ENCODE measurements at regions not wholly inside any gene's neighbourhood (a gene's known extent, or its start where the extent isn't known, plus 50 kb on each side); places are given as distances from the start of the nearest gene placed in this dataset.

DNA sequence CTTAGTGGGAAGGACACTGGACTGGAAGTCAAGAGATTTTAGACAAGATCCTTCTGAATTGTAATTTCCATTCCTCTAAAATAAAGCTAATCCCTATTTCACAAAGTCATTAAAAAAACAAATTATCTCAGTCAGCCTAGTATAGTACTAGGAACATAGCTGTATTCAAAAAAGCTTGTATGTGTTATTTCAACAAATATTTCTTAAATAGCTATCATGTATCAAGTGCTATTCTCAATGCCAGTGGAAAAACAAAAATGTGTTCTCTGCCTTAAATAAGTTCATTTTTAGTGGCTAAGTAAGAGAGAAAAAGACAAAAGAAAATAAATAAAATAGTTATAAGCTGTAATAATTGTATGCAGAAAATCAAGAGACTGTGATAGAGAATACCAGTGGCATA, 541.8 kb upstream of the CDH2 start:
- no peak for DNase-seq (ENCODE audit: extremely low spot score, unreplicated experiment)
- TF ChIP-seq, protein P1, sequence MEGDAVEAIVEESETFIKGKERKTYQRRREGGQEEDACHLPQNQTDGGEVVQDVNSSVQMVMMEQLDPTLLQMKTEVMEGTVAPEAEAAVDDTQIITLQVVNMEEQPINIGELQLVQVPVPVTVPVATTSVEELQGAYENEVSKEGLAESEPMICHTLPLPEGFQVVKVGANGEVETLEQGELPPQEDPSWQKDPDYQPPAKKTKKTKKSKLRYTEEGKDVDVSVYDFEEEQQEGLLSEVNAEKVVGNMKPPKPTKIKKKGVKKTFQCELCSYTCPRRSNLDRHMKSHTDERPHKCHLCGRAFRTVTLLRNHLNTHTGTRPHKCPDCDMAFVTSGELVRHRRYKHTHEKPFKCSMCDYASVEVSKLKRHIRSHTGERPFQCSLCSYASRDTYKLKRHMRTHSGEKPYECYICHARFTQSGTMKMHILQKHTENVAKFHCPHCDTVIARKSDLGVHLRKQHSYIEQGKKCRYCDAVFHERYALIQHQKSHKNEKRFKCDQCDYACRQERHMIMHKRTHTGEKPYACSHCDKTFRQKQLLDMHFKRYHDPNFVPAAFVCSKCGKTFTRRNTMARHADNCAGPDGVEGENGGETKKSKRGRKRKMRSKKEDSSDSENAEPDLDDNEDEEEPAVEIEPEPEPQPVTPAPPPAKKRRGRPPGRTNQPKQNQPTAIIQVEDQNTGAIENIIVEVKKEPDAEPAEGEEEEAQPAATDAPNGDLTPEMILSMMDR (conservative IDR thresholded peaks at IDR 0.05) = no peak
- H3K4me1 Mint-ChIP-seq (ENCODE audit: unreplicated experiment) = no peaks in the 10 kb centered on the region
- peaks cover 12% of the 10 kb centered on the region for H3K9me3 Mint-ChIP-seq
- no peak overlapping the region for H3K27ac Mint-ChIP-seq
- H3K4me3 Mint-ChIP-seq = no peak overlapping the region
- H3K36me3 Mint-ChIP-seq = no peaks in the 10 kb centered on the region
- H3K27me3 Mint-ChIP-seq = no peaks in the 10 kb centered on the region

DNA sequence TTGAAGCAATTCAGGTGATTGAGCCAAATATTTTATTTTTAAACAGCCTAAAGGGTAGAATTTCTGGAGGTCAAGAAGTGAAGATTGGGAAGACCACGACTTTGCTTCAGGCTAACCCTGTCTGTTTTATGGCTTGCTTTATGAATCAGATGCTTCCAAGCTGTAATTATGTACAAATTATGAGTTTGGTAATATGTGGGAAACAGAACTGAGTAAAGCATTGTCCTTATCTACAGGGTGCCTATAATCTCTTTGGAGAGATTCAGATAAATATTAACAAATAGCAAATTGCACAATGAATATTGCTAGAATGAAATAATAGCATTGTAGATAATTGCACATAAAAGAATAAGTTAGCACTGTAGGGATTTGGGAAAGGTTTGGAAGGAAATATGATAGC, 539.4 kb upstream of the CDH2 start:
- Mint-ChIP-seq H3K9me3 (peaks cover 9% of the 10 kb centered on the region), H3K4me3 (no peak overlapping the region), H3K36me3 (no peaks in the 10 kb centered on the region), H3K27ac (no peak overlapping the region), H3K4me1 (ENCODE audit: unreplicated experiment) (no peaks in the 10 kb centered on the region), H3K27me3 (no peaks in the 10 kb centered on the region)
- no peak for DNase-seq (ENCODE audit: extremely low spot score, unreplicated experiment)
- TF ChIP-seq, protein P1 (conservative IDR thresholded peaks at IDR 0.05) = no peak

DNA sequence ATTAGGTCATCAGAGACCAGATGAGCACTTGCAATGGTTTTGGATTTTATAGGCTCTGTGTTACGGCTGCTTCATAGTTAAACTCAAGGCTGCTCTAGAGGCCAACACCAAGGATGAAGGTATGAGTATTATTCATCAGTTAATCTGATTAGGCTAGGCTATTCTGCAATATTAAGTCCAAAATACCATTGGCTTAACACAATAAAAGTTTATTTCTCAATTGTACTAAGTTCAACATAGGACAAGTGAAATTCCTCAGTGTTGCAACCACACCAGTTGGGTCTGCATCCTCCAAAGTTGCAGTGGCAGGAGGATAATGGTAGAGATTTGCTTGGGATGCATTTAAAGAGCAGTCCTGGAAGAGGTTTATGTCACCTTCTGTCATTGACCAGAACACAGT, 538.3 kb upstream of the CDH2 start:
- Mint-ChIP-seq H3K4me1 (ENCODE audit: unreplicated experiment) (no peaks in the 10 kb centered on the region), H3K9me3 (peaks cover 6% of the 10 kb centered on the region), H3K36me3 (no peaks in the 10 kb centered on the region), H3K27ac (no peak overlapping the region), H3K27me3 (no peaks in the 10 kb centered on the region), H3K4me3 (no peak overlapping the region)
- TF ChIP-seq, protein P1 (conservative IDR thresholded peaks at IDR 0.05) = no peak
- no peak for DNase-seq (ENCODE audit: extremely low spot score, unreplicated experiment)

DNA sequence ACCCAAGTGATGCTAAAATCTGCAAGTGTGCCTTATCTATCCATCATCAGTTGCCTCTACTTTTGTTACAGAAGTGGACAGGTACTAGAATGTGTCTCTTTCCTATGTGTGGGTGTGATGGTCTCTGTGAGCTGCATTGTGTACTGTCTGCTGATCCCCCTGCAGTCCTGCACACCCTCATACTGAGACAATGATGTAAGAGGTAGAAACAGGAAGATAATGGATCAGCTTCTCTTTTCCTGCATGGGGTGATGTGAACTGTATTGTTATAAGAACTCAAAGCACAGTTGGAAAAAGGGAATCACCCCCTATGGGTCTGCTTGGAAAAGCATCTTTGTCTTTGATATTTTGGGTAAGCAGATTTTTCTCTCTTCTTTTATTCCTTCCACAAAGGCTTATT, 537.6 kb upstream of the CDH2 start:
- no peaks in the 10 kb centered on the region for H3K27me3 Mint-ChIP-seq
- DNase-seq (ENCODE audit: extremely low spot score, unreplicated experiment) = no peak
- no peaks in the 10 kb centered on the region for H3K36me3 Mint-ChIP-seq
- peaks cover 6% of the 10 kb centered on the region for H3K9me3 Mint-ChIP-seq
- TF ChIP-seq, protein P1 (conservative IDR thresholded peaks at IDR 0.05) = no peak
- no peaks in the 10 kb centered on the region for H3K4me1 Mint-ChIP-seq (ENCODE audit: unreplicated experiment)
- H3K4me3 Mint-ChIP-seq = no peak overlapping the region
- no peak overlapping the region for H3K27ac Mint-ChIP-seq

DNA sequence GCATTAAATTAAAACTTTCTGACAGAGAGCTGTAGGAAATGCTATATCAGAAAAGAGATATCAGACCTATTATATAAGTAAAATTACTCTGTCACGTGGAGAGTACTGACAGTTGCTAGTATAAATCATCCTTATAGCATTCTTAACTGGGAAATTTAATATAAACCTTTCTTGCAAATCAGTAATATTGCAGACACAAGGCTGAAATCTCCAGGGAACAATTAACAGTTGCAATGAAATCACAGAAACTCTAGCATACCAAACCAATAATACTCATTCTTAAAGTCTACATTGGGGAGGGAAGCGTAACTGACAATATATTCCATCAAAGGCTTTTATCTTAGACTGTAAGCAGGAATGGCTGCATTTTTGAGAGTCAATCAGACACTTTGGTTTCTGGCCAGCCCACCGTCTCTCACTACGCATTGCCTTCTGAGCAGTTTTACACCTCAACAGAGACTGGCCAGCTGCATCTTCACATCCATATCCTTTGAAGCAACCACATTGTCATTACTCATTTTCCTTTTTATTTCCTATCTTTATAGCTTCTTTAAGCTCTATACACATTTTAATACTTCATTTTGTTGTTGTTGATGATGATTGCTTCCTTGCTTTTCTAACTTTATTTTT, 536.0 kb upstream of the CDH2 start:
- no peaks in the 10 kb centered on the region for H3K36me3 Mint-ChIP-seq
- TF ChIP-seq, protein P1 (conservative IDR thresholded peaks at IDR 0.05) = no peak
- no peaks in the 10 kb centered on the region for H3K27me3 Mint-ChIP-seq
- no peak overlapping the region for H3K4me3 Mint-ChIP-seq
- peaks cover 6% of the 10 kb centered on the region for H3K9me3 Mint-ChIP-seq
- DNase-seq (ENCODE audit: extremely low spot score, unreplicated experiment) = no peak
- H3K27ac Mint-ChIP-seq = no peak overlapping the region
- no peaks in the 10 kb centered on the region for H3K4me1 Mint-ChIP-seq (ENCODE audit: unreplicated experiment)

DNA sequence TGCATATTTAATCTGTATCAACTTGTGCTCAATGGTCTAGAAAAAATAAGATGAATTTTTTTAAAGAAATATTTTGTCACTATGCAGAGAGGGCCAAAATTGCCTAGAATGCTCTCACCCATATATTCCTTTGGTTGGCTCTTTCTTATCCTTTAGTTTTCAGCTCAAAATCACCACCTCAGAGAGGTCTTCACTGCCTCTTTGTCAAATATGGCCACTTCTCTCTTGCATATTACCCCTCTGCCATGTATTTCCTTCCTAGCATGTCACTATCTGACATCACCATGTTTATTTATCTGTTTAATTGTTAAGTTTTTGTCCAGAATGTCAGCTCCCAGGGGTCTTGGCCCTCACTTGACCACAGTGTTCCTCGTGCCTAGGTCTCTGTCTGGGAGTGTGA, 535.2 kb upstream of the CDH2 start:
- no peak overlapping the region for H3K4me3 Mint-ChIP-seq
- peaks cover 2% of the 10 kb centered on the region for H3K4me1 Mint-ChIP-seq (ENCODE audit: unreplicated experiment)
- no peak overlapping the region for H3K27ac Mint-ChIP-seq
- no peaks in the 10 kb centered on the region for H3K9me3 Mint-ChIP-seq
- no peak for DNase-seq (ENCODE audit: extremely low spot score, unreplicated experiment)
- TF ChIP-seq, protein P1 (conservative IDR thresholded peaks at IDR 0.05) = no peak
- H3K27me3 Mint-ChIP-seq = no peaks in the 10 kb centered on the region
- H3K36me3 Mint-ChIP-seq = no peaks in the 10 kb centered on the region
